Stimulated activated CD8-positive, alpha-beta memory T cell treated with anti-CD3 and anti-CD28 coated beads, Interleukin-7, amount 100 ng/mL, for 48 hours (primary cell): ENCODE measurements at regions not wholly inside any gene's neighbourhood (a gene's known extent, or its start where the extent isn't known, plus 50 kb on each side); places are given as distances from the start of the nearest gene placed in this dataset.

ENCODE experiments used
- DNase-seq, 2 donors: peaks; one replicate each; pipeline ENCODE4 v3.0.0-alpha.2; 2020; ENCODE audit warnings: low read depth in 1 of 2; ENCODE audit errors: extremely low read depth in 1 of 2

DNA sequence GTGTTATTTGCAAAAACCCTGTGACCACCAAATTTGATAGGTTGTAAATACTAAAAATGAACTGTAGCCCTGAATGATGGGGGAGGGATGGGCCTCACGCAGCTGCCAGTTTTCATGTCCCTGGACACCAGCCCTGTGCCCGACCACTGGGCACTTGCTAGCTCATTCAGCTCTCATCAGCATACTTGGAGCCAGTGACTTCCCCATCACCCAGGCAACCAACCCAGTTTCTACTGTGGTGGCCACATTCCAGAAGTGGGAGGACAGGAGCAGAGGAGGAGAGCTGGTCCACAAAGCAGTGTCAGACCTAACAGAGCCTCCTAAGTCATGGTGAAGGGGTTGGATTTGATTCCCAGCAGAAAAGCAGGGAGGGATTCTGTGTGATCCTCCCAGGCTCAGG lies 128.2 kb downstream of the CPEB2 start:
- no peak for DNase-seq

DNA sequence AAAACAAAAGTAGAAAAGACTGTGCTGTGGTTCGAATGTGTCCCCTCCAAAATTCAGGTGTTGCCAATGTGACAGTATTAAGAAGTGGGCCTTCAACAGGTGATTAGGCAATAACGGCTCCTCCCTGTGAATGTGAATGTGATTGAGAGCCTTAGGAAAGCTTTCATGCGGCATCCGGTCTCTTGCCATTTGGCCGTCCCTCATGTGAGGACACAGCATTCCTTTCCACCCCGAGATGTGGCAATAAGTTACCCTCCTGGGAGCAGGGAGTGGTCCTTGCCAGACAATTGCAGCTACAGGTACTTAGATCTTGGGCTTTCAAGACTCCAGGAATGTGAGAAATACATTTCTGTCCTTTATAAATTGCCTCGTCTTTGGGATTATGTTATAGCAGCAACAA lies 129.3 kb downstream of the CPEB2 start:
- no peak for DNase-seq

DNA sequence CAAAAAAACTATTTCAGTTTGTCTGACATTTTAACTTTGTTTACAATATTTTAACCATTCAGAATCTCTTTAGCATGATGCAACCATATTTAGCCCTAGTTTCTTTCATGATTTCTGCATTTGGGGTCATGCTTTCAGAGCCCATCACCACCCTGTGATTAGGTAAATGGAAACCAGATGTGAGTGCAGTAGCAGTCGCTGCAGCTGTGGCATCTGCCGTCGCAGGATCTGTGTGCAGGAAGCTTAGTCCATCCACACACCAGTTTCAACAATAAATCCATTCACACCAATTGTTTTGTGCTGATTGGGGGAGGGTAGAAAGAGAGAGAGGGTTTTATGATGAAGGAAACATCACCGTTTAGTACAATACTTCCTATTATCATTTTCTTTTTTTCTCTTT lies 130.5 kb downstream of the CPEB2 start:
- DNase-seq = no peak

DNA sequence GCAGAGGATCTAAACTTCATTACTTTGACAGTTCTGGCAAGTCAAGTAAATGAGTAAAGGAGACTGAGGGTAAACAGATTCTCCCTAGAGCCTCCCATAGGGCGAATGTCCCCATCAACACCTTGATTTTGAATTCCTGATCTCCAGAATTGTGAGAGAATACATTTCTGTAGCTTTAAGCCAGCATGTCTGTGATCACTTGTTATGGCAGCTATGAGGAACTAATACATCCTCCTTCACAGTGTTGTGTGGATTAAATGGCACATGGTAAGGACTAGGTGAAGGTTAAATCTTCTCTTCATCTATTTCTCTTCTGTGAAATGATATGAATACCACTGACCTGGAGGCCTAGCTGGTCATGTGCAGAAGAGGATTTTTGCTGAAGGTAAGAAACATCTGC lies 137.3 kb downstream of the CPEB2 start:
- no peak for DNase-seq

DNA sequence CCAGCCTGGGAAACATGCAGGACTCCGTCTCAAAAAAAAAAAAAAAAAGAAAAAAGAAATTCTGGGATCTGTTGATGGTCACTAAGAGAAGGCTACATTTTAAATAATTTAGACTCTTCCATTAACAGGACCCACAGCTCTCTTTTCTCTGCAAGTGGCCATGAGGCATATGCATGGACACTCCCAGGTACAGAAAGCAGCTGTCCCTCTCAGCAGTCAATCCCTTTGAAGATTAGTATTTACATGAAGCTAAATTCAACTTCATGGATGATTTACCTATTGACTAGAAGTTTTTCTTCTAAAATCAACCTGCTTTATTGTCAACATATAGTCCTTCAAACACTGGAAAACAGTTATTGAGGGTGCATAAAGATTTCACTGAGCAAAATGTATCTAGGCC lies 139.9 kb downstream of the CPEB2 start:
- no peak for DNase-seq

DNA sequence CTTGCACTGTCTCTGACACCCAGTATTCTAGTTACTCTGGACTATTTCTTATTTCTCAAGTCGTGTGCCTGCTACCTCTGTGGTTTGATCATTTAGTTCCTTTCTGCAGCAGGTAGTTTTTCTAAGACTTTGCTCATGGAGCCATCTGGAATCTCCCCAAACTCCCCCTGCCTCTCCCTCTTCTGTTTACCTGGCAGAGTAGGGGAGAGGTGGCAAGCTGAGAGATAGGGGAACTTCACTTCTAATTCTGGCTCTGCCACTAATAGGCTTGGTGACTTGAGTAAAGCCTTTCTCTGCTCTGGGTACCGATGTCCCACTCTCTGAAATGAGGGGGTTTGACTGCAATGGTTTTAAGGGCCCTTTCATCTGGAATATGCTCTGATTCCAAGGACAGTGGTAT lies 141.3 kb downstream of the CPEB2 start:
- DNase-seq = no peak

DNA sequence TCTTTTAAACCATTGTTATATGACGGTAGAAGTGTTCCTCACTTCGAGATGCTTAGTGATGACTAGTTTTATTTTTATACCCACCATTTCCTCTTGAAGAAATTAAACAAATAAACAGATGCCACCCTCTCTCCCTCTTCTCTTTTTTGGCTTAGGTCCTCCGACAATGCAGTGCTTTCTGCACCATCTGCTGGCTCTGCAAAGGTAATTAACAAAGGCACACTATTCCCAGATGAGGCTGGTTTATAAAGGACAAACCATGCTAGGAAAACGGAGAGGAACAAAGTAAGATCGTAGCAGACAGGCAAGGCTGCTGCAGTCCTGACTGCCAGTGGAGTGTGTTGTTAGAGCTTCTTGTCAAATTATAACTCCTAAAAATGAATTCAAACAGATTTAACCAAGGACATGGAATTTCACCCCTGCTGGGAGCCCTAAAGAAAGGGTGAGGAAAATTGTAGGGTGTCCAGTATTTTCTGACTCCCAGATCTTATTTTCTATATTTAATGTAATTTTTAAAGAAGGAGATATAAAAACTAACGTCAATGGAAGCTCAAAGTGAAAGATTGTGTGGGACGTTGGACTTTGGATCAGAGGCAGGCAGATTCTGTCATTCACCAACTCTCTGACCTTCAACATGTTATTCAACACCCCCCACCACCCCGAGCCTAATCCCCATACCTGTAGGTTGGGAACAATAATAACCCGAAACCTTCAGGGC lies 142.1 kb downstream of the CPEB2 start:
- DNase-seq = no peak

DNA sequence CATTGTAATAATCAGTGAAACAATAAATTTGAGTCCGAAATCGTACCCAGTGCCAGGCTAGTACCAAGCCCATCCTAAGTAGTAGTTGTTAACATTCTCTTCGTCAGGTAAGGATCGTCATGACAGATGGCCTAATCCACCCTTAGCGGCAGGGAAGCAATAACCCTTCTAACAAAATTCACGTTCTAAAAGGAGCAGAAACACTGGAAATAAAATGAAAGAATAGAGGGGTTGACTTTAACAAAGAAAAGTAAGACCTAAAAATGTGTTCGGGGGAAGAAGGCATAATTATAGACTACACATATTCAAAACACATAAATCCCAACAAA lies 142.7 kb downstream of the CPEB2 start:
- no peak for DNase-seq

DNA sequence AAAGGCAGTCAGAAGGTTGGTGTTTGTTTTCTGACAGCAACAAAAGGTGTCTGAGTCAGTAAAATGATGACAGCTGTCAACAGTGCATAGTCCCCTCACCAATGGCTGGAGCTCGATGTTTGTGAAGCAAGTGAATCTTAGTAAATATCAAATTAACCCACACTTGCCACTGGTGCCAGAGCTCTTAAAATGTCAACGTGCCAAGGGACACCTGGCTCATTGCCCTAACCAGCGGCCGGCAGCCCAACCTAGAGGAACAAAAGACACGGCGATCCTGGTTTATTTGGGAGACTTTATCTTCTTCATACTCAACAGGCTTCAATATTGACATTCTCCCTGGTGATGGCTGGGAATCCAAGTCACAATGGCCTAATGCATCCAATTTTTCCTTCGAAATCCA lies 143.4 kb downstream of the CPEB2 start:
- DNase-seq = no peak

DNA sequence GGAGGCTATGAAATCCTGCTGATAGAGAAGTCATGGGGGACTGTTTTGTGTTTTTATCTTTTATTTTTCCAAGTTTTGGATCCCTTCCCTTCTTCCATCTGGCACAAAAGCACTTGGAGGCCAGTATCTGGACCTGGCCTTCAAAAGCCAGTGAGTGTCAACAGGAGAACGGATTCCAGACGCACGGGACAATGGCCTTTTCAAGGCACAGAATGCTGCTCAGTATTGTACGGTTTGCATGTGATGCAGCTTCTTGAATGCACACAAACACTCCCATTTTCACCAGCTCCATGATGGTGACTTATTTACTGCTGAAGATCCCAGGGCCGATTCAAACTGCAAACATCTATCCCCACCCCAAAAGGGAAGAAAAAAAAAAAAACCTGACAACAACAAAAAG lies 145.4 kb downstream of the CPEB2 start:
- DNase-seq = no peak

DNA sequence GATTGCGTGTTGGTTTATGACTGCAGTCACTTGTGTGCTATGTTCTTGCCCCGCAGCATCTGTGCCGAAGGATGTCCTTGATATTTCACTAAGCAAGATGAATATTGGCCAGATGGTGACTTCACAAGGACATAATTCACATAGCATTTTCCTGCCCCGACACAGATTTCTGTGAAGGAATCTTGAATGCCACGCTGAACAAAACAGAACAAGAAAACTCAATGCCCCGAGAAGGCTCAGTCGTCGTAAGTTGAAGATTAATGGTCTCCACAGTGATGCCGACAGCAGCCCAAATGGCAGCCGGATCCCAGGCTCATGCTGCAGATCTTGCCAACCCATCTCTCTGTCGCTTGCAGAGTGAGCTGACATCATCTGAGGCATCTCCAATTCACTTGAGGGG lies 145.9 kb downstream of the CPEB2 start:
- no peak for DNase-seq

DNA sequence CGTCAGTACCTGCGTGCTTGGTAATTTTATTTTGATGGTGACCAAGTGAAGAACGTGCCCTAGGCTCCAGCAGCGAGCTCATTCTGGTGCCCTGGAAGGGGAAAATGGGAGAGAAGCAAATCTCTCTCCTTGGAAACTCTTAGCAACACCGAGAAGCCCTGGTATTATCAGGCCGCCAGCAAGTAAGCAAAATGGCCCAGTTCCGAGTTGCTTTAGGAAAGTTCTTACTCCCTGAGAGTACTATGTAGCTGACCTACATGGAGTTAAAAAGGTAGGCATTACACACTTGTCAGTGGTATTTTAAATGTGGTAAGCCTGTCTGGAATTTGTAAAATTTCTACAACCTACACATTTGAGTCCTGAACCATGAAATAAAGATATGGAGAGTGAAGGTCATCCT lies 146.4 kb downstream of the CPEB2 start:
- DNase-seq = no peak

DNA sequence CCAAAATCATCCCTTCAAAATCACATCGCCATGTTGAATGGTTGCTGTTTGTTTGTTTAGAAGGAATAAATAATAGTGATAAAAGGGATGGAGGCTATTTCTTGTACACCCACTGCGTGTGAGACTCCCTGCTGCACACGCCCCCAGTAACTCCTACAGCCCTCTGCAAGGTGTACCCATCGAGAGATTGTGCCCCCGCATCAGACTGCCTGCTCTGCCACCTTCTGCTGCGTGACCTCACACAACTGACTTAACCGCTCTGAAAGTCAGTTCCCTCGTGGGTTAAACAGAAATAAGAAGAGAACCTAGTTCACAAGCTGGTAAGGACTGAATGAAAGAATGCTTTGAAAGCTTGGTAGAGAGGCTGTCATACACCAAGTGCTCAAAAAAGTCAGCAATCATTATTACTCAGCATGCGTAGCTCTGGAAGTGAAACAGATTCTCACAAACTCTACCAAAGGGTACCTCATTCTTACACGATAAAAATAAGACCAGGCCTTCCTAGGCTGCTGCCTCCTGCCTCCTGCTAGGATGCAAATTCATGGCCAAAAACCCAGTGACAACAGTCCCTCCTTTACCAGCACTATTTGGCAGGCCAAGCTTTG lies 147.1 kb downstream of the CPEB2 start:
- DNase-seq = no peak

DNA sequence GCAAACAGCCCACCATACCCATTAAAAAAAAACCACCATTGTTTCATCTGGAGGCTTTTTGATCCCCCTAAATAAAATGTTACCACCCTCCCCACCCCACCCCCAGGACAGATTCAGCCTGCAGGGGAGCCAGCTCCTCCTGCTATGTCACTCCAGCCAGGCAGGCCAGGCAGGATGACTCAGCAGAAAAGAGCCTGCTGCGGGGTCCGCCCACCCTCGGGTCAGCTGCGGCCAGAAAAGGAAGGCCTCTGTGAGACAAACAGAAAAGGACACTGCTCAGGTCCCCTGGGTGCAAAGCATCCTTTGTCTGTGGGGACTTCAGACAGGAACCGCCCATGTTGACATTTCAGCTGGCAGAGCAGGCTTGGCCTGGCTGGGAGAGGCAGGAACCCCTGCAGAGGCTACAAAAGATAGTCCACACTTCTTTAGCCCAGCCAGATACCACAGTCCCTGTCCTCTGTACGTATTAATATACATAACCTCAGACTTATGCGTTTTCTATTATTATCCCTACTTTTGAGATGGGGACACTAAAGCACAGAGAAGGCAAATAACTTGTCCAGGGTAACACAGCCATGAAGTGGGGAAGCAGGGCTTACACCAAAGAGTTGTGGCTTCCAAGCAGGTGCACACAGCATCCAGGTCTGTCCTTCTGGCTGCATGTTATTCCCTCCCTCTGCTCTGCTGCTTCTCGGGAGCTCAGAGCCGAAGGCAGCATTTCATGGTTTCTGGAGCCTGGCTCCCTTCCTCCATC lies 147.7 kb downstream of the CPEB2 start:
- DNase-seq = no peak

DNA sequence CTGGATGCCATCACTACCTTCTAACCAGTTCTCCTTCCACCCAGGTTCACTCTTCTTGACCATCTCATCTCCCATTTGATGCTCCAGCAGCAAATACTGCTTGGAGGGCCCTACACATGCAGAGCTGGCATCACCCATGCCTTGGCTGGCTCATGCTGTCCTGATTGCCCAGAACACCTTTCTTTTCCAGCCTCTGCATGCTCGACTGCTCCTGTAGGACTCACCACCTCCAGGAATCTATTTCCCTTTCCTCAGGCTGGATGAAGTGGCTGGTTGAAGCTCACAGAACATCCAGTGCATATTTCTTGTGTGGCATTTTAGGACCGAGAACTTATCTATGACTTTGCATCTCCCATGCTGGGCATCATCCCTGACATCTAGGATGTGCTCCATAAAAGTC lies 148.3 kb downstream of the CPEB2 start:
- DNase-seq = no peak

DNA sequence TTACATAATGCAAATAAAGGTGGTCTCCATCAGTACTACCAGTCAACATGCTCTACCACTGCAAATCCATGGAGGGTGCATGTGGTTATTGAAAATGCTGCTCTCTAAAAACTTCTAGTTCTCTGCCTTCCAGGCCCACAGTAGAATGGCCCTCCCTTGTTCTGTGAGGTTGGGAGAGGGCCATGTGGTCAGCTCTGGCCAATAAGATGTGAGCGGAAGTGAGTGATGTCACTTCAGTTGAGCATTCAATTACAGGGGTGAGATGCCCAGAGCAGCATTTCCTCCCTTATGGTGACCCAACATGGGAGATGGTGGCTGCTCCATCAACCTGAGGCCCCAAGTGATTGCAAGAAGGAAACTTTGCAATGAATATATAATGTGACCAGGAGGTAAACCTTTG lies 148.8 kb downstream of the CPEB2 start:
- no peak for DNase-seq

DNA sequence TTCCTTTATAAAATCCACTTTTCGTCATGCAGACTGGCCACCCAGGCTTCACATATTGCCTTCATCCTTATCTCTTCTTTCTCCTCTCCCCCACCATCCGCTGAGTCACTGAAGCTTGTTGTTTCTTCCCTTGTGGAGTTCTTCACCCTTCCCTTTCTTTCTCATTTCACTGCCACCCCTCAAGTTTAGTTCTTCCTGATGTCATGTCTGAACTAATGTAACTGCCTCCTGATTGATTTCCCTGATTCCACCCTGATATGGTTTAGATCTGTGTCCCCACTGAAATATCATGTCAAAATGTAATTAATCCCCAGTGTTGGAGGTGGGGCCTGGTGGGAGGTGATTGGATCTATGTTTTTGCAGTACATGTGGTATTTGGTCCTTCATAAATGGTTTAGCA lies 151.4 kb downstream of the CPEB2 start:
- no peak for DNase-seq

DNA sequence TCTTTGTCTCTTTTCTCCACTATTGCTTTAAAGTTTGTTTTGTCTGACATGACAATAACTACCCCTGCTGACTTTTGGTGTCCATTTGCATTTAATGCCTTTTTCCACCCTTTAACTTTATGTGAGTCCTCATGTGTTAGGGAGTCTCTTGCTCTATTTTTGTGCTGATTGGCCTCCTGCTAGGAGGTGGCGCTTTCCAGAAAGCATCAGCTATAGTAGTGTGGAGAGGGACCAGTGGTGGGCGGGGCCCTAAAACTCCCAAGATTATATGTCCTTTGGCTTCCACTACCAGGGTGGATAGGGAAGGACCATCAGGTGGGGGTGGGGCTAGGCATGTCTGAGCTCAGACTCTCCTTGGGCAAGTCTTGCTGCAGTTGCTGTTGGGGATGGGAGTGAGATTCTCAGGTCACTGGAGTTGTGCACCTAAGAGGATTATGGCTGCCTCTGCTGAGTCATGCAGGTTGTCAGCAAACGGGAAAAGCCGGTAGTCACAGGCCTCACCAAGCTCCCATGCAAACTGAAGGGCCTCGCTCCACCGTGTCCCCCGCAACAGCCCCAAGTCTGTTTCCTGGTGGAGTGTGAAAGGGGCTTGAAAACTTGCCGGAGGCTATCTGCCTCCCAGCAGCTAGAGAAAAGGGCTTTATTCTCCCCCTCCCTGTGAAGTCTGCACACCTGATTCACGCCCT lies 156.3 kb downstream of the CPEB2 start:
- DNase-seq = no peak

DNA sequence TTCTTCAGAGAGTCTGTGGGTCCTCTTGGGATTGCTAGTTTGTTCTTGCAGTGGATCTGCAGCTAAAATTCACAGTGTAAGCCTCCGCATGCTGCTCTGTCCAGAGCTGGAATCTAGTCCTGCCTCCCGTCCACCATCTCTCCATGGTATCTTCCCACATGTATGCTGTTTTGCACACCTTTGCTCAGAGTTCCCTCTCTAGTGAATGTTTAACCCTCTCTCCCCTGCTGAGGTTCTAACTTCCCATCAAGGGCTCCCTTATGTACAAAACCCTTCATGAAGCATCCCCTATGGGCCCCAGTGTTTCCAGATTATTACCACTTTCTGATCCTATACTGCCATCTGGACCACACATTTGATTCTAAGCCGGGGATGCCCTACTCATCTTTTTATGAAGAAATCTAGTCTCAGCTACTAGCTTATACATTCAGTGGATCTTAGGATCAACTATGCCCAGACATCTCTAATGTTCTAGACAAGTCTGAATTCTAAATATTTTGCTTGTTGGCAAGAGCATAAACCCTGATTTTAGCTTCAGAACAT lies 157.3 kb downstream of the CPEB2 start:
- DNase-seq = no peak

DNA sequence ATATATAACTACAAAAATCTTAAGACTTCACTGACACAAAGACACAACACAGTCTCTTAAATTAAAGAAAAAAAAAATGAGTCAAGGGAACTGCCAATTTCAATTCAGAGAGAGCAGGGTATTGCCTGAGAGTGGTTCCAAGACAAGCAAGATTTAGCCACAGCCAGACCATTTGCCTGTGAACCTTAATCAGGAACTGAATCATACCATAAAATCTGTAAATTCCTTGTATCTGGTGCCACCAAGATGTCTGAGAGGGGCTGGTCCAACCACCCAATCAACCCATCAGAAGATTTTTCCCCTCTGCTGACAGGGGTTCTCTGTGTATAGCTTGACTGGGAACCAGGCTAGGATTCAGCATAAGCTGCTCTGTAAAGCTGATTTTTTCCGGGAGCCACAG lies 159.2 kb downstream of the CPEB2 start:
- no peak for DNase-seq

DNA sequence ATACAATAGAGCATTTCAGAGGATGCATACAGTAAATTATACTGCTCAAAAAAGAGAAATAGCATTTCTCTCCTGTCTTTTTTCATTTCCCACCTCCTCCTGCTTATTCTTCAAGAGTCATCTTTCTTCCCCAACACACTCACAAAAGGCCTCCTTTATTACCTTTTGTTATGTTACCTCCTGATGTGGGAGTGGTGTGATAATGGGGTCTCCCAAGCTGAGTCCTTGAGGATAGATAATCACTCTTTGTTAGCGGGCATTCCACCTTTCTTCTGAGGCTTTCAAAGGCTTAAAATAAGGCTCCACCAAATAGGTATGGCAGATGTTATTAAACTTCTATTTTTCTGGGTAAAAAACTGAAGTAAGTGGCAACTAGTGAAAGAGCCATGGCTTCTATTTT lies 159.8 kb downstream of the CPEB2 start:
- no peak for DNase-seq
